AG04449 (cell line): ENCODE measurements at regions not wholly inside any gene's neighbourhood (a gene's known extent, or its start where the extent isn't known, plus 50 kb on each side); places are given as distances from the start of the nearest gene placed in this dataset.

ENCODE experiments used
- CTCF ChIA-PET: fragments of 350-600 bp; formaldehyde crosslinking; extraction: SDS; loops from one replicate; lab custom pipeline; 2021; ENCODE audit warnings: antibody characterized with exemption; lab: Yijun Ruan, JAX
- POLR2A ChIA-PET: fragments of 400-600, 350-600 bp; formaldehyde crosslinking; extraction: SDS; loops from one replicate; lab custom pipeline; 2020; ENCODE audit warnings: antibody characterized with exemption, inconsistent platforms; lab: Yijun Ruan, JAX
- DNase-seq: peaks from one replicate; pipeline ENCODE4 v3.0.0-alpha.2; 2010; ENCODE audit warnings: low read depth, low spot score
- H3K4me3 ChIP-seq: 2 replicates; pipeline ENCODE4 v1.5.1; 2011; ENCODE audit warnings: low read depth, mild to moderate bottlenecking, control low read depth, low read length
- CTCF ChIP-seq: IDR thresholded peaks from one replicate; pipeline ENCODE4 v1.5.1; 2011; ENCODE audit warnings: mild to moderate bottlenecking, moderate library complexity, low read length, control low read depth, inconsistent platforms; ENCODE audit not compliant: insufficient read depth; ENCODE audit errors: missing control alignments

DNA sequence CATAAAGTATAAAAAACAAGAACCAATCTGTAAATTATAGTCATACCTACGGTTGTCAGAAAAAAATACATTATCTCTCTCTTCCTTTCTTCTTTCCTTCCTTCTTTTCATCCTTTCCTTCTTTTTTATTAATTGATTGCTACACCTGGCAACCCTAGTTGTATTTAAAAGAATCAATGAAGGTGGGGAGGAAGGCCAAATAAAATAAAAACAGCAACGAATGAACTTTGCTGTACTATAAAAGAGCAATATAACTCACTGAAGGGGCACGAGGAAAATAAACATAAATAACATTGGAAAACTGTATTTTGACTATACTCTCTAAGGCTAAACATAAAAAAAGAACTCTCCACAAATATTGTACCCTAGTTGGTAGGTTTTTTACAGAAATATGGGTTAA is 898.2 kb upstream of the USP15 start:
- no peak overlapping the region for H3K4me3 ChIP-seq
- no peak for TF ChIP-seq CTCF
- POLR2A ChIA-PET, result no interaction called here
- CTCF ChIA-PET, result no interaction called here
- no peak for DNase-seq

- no peak for DNase-seq
- ChIA-PET CTCF (no interaction called here), POLR2A (no interaction called here)
- no peak for TF ChIP-seq CTCF
- H3K4me3 ChIP-seq, result no peak overlapping the region
These were observed 895.2 kb upstream of the USP15 start for GRCh38 chr12:61365001-61365400.

DNA sequence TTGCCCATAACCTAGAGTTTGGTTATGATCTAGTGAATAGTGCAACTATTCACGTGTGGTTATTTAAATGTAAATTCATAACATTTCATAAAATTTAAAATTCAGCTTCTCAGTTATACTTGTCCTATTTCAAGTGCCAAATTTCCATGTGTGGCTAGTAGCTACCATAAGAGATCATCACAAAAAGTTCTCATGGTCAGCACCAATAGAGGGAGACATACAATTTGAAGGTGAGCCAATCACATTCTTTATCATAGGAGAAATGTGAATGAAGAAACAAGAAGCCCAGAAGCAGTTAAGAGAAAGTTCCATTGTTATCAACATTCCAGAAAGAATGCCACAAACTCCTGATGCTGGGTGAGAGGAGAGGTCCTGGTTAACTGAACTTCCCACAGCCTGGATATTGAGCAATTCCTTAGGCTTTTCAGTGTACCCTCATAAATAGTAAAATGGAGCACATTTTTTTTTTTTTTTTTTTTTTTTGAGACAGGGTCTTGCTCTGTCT is 892.9 kb upstream of the USP15 start:
- CTCF ChIA-PET, result interaction anchor here (1.0 kb wide), 1 partner anchor 9 kb away, joined by 3 read pairs; no protein-coding TSS in a partner anchor

GRCh38 chr12:61369241-61369910 is 890.8 kb upstream of the USP15 start:
- no peak for DNase-seq
- H3K4me3 ChIP-seq, result no peak overlapping the region
- POLR2A ChIA-PET, result no interaction called here
- no peak for TF ChIP-seq CTCF
- CTCF ChIA-PET, result no interaction called here

More for the DNA sequence above, 892.9 kb upstream of the USP15 start:
- no peak for DNase-seq
- H3K4me3 ChIP-seq, result no peak overlapping the region
- TF ChIP-seq CTCF, result no peak
- POLR2A ChIA-PET, result no interaction called here

GRCh38 chr12:61384511-61384910 is 875.7 kb upstream of the USP15 start:
- DNase-seq, result no peak
- ChIA-PET POLR2A (no interaction called here), CTCF (no interaction called here)
- H3K4me3 ChIP-seq, result no peak overlapping the region
- TF ChIP-seq CTCF, result no peak

DNA sequence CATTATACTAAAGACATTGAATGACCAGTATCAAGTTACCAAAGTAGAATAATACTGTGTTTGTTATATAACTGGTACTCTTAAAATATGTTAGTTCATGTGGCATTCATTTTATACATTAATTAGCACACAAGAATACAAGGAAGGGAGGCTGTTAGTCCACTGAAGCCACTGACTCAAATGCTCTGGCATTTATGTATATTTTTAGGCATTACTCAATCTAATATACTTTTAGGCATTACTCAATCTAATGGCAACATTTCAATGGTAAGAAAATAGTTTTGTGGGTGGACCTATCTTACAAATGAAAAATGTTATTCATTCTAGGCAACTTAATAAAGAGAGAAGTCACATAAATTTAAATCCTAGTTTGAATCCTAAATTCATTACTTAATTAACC is 874.4 kb upstream of the USP15 start:
- TF ChIP-seq CTCF, result no peak
- no peak for DNase-seq
- H3K4me3 ChIP-seq, result no peak overlapping the region
- ChIA-PET POLR2A (no interaction called here), CTCF (no interaction called here)
